ENCODE measurements at regions not wholly inside any gene's neighbourhood (a gene's known extent, or its start where the extent isn't known, plus 50 kb on each side); places are given as distances from the start of the nearest gene placed in this dataset.

DNA sequence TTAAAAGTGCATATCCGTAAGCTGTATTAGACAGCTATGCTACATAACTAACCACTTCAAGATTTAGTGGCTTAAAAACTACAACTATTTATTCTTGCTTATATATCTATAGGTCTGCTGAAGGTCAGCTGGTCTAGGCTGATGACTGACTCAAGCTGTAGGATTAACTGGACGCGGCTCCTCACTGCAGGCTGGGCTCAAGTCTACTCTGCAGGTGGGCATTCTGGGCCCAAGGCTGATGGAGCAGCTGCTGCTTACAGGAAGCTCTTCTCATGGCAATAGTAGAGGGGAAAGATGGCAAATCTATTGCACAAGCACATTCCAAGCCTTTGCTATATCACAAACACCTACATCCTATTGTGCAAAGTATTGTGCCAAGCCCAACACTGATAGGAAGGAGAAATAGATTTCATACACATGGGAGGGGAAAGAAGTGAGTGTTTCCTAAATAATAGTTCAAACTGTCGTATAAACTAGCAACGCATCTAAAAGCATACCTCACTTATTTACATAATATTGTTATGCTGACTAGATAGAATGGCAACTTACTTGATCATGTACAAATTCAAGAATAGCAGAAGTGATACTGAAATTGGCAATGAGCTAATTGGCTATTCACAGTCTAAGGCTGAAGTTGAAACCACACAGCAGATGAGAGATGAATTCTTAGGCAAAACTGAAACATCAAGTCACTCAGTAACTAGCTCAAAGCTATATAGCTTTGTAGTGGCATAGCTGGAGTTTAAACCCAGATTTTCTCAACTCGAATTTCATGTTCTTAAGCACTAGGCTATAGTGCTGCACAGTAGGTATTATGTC lies 263.8 kb downstream of the NKX6-1 start:
- no peak for TF ChIP-seq POLR2A (IDR thresholded peaks at IDR 0.05; ENCODE audit: low read depth)
- TF ChIP-seq CTCF (IDR thresholded peaks at IDR 0.05): no peak
